ENCODE measurements at regions not wholly inside any gene's neighbourhood (a gene's known extent, or its start where the extent isn't known, plus 50 kb on each side); places are given as distances from the start of the nearest gene placed in this dataset.

DNA sequence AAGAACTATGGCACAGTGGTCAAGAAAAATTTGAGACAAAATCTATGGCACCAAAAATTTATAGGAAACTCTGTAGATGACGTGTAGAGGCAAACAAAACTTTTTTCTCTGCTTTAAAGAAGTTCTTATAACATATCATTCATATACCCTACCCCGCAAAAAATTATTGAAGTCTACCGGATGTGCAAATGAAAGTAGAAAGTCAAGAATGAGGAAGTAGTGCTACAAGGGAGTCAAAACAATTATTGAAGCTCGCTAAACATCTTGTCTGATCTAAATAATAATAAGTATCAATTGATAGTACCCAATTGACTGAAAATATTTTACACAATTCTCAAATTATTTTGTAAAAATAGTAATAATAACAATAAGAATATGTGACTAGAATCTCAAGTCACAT, 398.5 kb downstream of the TAF11L14 start:
- no peak for DNase-seq (ENCODE audit: low read depth)
- no peak overlapping the region for H3K4me3 ChIP-seq (ENCODE audit: control insufficient read depth, low read depth, low read length)
- TF ChIP-seq, protein P1, sequence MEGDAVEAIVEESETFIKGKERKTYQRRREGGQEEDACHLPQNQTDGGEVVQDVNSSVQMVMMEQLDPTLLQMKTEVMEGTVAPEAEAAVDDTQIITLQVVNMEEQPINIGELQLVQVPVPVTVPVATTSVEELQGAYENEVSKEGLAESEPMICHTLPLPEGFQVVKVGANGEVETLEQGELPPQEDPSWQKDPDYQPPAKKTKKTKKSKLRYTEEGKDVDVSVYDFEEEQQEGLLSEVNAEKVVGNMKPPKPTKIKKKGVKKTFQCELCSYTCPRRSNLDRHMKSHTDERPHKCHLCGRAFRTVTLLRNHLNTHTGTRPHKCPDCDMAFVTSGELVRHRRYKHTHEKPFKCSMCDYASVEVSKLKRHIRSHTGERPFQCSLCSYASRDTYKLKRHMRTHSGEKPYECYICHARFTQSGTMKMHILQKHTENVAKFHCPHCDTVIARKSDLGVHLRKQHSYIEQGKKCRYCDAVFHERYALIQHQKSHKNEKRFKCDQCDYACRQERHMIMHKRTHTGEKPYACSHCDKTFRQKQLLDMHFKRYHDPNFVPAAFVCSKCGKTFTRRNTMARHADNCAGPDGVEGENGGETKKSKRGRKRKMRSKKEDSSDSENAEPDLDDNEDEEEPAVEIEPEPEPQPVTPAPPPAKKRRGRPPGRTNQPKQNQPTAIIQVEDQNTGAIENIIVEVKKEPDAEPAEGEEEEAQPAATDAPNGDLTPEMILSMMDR (conservative IDR thresholded peaks at IDR 0.05; ENCODE audit: control insufficient read depth, insufficient read depth, low read depth, low read length): no peak

DNA sequence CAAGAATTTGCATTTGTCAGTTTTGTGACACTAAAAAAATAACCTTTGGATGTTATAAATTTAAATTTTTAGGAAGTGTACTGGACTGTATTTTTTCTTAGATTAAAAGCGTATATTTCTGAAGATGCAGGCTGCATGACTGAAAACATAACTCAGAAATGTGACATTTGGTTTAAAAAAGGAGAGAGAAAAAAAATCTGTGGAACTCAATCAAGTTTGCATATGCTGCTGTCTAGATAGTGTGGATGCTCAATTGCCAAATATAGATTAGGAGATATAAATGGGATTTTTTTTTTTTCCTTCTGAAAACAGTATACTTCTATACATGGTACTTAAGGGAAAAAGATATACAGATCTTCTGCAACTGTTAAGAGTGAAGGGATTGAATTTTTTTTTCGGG, 402.3 kb downstream of the TAF11L14 start:
- TF ChIP-seq, protein P1 (conservative IDR thresholded peaks at IDR 0.05; ENCODE audit: control insufficient read depth, insufficient read depth, low read depth, low read length): no peak
- H3K4me3 ChIP-seq (ENCODE audit: control insufficient read depth, low read depth, low read length): no peak overlapping the region
- DNase-seq (ENCODE audit: low read depth): no peak

DNA sequence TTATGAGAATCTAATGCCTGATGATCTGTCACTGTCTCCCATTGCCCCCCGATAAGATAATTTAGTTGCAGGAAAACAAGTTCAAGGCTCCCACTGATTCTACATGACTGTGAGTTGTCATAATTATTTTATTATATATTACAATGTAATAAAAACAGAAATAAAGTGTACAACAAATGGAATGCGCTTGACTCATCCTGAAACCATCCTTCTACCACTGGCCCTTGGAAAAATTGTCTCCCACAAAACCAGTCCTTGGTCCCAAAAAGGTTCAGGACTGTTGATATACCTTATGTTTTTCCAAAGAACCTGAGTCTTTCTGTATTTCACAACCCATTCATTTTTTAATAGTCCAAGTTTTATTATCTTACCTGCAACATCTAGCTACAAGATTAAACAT, 403.5 kb downstream of the TAF11L14 start:
- TF ChIP-seq, protein P1 (conservative IDR thresholded peaks at IDR 0.05; ENCODE audit: control insufficient read depth, insufficient read depth, low read depth, low read length): no peak
- H3K4me3 ChIP-seq (ENCODE audit: control insufficient read depth, low read depth, low read length): no peak overlapping the region
- no peak for DNase-seq (ENCODE audit: low read depth)

DNA sequence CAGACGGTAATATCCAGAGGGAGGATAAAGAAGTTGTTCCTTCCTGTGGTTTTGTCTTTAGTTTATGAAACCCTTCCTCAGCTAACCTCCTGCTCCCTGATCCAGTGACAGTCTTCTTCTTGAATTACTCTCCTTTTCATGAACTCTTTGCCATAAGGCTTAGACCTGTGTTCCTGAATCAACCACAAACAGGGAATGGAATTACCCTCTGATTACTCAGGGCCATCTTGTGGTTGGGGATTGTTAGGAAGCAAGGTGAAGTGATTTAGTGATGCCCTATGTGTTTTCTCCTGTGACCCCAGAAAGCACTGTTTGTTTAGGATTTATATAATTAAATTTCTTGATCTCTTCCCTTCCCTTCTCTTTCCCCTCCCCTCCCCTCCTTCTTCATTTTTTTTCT, 409.1 kb downstream of the TAF11L14 start:
- DNase-seq (ENCODE audit: low read depth): no peak
- TF ChIP-seq, protein P1 (conservative IDR thresholded peaks at IDR 0.05; ENCODE audit: control insufficient read depth, insufficient read depth, low read depth, low read length): no peak
- H3K4me3 ChIP-seq (ENCODE audit: control insufficient read depth, low read depth, low read length): no peak overlapping the region

DNA sequence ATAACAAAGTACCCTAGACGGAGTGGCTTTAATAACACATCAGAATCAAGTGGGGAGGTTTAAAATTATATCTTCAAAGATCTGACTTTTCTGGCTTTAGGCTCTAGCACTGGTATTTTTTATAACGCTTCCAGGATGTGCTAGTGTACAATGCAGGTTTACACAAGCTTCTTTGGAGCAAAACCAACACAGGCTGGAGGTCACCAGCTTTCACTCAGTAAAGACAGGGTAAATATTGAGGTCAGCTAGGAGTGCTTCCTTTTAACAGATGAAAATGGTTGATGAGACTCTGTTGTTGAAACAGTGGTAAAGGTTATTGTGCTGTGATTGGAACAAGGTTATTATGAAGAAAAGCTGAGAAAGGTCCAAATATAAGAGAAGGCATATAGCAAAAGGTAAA, 414.2 kb downstream of the TAF11L14 start:
- TF ChIP-seq, protein P1 (conservative IDR thresholded peaks at IDR 0.05; ENCODE audit: control insufficient read depth, insufficient read depth, low read depth, low read length): no peak
- H3K4me3 ChIP-seq (ENCODE audit: control insufficient read depth, low read depth, low read length): no peak overlapping the region
- no peak for DNase-seq (ENCODE audit: low read depth)

DNA sequence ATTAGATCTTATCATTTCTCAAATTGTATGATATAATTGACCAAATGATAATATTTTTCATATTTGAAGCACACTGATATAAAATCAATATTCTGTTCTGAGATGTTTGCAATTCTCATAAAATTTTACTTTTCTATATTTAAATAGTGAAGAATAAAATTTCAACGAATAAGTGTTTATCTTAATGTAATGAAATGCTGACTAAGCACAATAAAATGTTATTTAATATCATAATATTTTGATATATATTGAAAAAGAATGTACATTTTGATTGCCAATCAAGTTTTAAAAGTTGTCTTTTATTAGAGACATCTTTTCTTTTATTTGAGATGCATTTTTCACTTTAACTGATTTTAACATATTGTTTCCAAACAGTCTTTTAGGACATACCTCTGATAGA, 416.1 kb downstream of the TAF11L14 start:
- TF ChIP-seq, protein P1 (conservative IDR thresholded peaks at IDR 0.05; ENCODE audit: control insufficient read depth, insufficient read depth, low read depth, low read length): no peak
- no peak for DNase-seq (ENCODE audit: low read depth)
- no peak overlapping the region for H3K4me3 ChIP-seq (ENCODE audit: control insufficient read depth, low read depth, low read length)

DNA sequence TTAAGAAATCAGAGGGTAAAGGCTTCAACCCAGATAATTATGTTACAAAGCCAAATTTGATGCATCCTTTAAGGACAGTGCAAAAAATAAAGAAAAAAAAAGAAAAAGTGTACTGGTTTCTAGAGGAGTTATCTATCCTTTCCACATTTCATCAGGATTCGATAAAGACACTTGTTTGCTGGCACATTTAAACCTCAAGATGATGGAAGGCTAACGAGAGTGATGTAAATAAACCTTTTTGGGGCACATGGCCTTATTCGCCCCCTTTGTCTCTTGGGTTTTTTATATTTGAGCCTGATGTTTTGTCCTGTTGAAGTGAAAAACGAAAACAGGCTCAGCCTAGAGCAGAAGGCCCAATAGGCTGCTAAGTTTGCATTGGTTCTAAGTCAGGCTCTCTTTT, 416.5 kb downstream of the TAF11L14 start:
- TF ChIP-seq, protein P1 (conservative IDR thresholded peaks at IDR 0.05; ENCODE audit: control insufficient read depth, insufficient read depth, low read depth, low read length): no peak
- H3K4me3 ChIP-seq (ENCODE audit: control insufficient read depth, low read depth, low read length): no peak overlapping the region
- no peak for DNase-seq (ENCODE audit: low read depth)
